OCI-LY3 (cell line): ENCODE measurements at regions not wholly inside any gene's neighbourhood (a gene's known extent, or its start where the extent isn't known, plus 50 kb on each side); places are given as distances from the start of the nearest gene placed in this dataset.

ENCODE experiments used
- H2AFZ ChIP-seq: fragments of 200-600, 300-600 bp; shearing (Covaris generic); 2 replicates; pipeline ENCODE4 v1.6.0; 2014; ENCODE audit warnings: antibody characterized with exemption, low read depth, low read length
- H3K27ac ChIP-seq: fragments of 200-600, 300-600 bp; sonication (generic); 2 replicates; pipeline ENCODE4 v1.5.1; 2014; ENCODE audit warnings: mild to moderate bottlenecking, low read length, moderate library complexity, mixed read lengths
- H3K27me3 ChIP-seq: fragments of 200-600, 300-600 bp; sonication (generic); 2 replicates; pipeline ENCODE4 v1.6.1; 2014; ENCODE audit warnings: low read depth, low read length, mixed read lengths
- H3K36me3 ChIP-seq: fragments of 200-600, 300-600 bp; sonication (generic); replicated peaks from 2 replicates; pipeline ENCODE3; 2014; ENCODE audit warnings: low read depth, low read length, mixed read lengths
- H3K4me1 ChIP-seq: fragments of 300-600, 200-600 bp; sonication (generic); 2 replicates; pipeline ENCODE4 v1.6.1; 2014; ENCODE audit warnings: low read length, mixed read lengths
- H3K4me2 ChIP-seq: fragments of 200-600, 300-600 bp; sonication (generic); 2 replicates; pipeline ENCODE4 v1.6.1; 2014; ENCODE audit warnings: low read length, mixed read lengths
- H3K4me3 ChIP-seq: fragments of 300-600, 200-600 bp; sonication (generic); 2 replicates; pipeline ENCODE4 v1.5.1; 2014; ENCODE audit warnings: antibody characterized with exemption, mild to moderate bottlenecking, low read length, moderate library complexity
- H3K79me2 ChIP-seq: fragments of 300-600, 200-600 bp; shearing (Covaris generic); 2 replicates; pipeline ENCODE4 v1.6.1; 2014; ENCODE audit warnings: mild to moderate bottlenecking, low read length, mixed read lengths
- H3K9ac ChIP-seq: fragments of 300-600, 200-600 bp; shearing (Covaris generic); 2 replicates; pipeline ENCODE4 v1.6.0; 2014; ENCODE audit warnings: mild to moderate bottlenecking, low read length, moderate library complexity
- H3K9me3 ChIP-seq: fragments of 200-600, 300-600 bp; shearing (Covaris generic); 2 replicates; pipeline ENCODE4 v1.6.1; 2014; ENCODE audit warnings: low read length, mixed read lengths; ENCODE audit not compliant: insufficient read depth
- H4K20me1 ChIP-seq: fragments of 200-600, 300-600 bp; sonication (generic); 2 replicates; pipeline ENCODE4 v1.6.1; 2016; ENCODE audit warnings: low read length, mixed read lengths; ENCODE audit not compliant: insufficient read depth
- CTCF ChIP-seq: fragments of 200-600, 300-600 bp; sonication (generic); IDR thresholded peaks from 2 replicates; pipeline ENCODE4 v1.5.1; 2014; ENCODE audit warnings: antibody characterized with exemption, low read length, low read depth
- EZH2phosphoT487 ChIP-seq: fragments of 200-600 bp; shearing (Covaris generic); IDR thresholded peaks from 2 replicates; pipeline ENCODE4 v1.6.1; 2018; ENCODE audit warnings: antibody characterized with exemption, mixed run types, low read depth

- H3K4me2 ChIP-seq = no peak overlapping the region
- no peaks in the 10 kb centered on the region for H3K9me3 ChIP-seq
- H3K4me3 ChIP-seq = no peak overlapping the region
- H4K20me1 ChIP-seq = no peaks in the 10 kb centered on the region
- H3K27me3 ChIP-seq = no peaks in the 10 kb centered on the region
- H3K36me3 ChIP-seq = no peaks in the 10 kb centered on the region
- H2AFZ ChIP-seq = no peak overlapping the region
- TF ChIP-seq EZH2phosphoT487 (no peak), CTCF (no peak)
- H3K9ac ChIP-seq = no peak overlapping the region
- no peaks in the 10 kb centered on the region for H3K4me1 ChIP-seq
- no peak overlapping the region for H3K27ac ChIP-seq
- no peaks in the 10 kb centered on the region for H3K79me2 ChIP-seq
These were observed 946.7 kb downstream of the ZPLD1 start for GRCh38 chr3:103381296-103382079.

- no peaks in the 10 kb centered on the region for H3K4me1 ChIP-seq
- H3K9me3 ChIP-seq = no peaks in the 10 kb centered on the region
- no peak overlapping the region for H2AFZ ChIP-seq
- no peak overlapping the region for H3K27ac ChIP-seq
- H3K36me3 ChIP-seq = no peaks in the 10 kb centered on the region
- H4K20me1 ChIP-seq = no peaks in the 10 kb centered on the region
- H3K4me3 ChIP-seq = no peak overlapping the region
- H3K27me3 ChIP-seq = no peaks in the 10 kb centered on the region
- no peak overlapping the region for H3K9ac ChIP-seq
- H3K4me2 ChIP-seq = no peak overlapping the region
- H3K79me2 ChIP-seq = no peaks in the 10 kb centered on the region
- no peak for TF ChIP-seq EZH2phosphoT487
- TF ChIP-seq CTCF = no peak
These were observed 951.3 kb downstream of the ZPLD1 start for GRCh38 chr3:103385961-103386656.

- Histone ChIP-seq H3K27me3 (no peaks in the 10 kb centered on the region), H3K4me3 (no peak overlapping the region), H3K9me3 (no peaks in the 10 kb centered on the region), H2AFZ (no peak overlapping the region; the same call in 1 of the 2 replicates), H4K20me1 (no peaks in the 10 kb centered on the region), H3K36me3 (no peaks in the 10 kb centered on the region), H3K79me2 (no peaks in the 10 kb centered on the region), H3K4me1 (no peaks in the 10 kb centered on the region), H3K27ac (no peak overlapping the region), H3K9ac (no peak overlapping the region), H3K4me2 (no peak overlapping the region)
- no peak for TF ChIP-seq EZH2phosphoT487
These were observed 953.4 kb downstream of the ZPLD1 start for GRCh38 chr3:103388214-103388613.

GRCh38 chr3:103389356-103389755, 954.5 kb downstream of the ZPLD1 start:
- Histone ChIP-seq H3K27ac (no peak overlapping the region), H3K79me2 (no peaks in the 10 kb centered on the region), H3K36me3 (no peaks in the 10 kb centered on the region), H4K20me1 (no peaks in the 10 kb centered on the region), H3K9me3 (no peaks in the 10 kb centered on the region), H3K4me3 (no peak overlapping the region), H3K4me2 (no peak overlapping the region), H2AFZ (no peak overlapping the region), H3K4me1 (no peaks in the 10 kb centered on the region), H3K9ac (no peak overlapping the region), H3K27me3 (no peaks in the 10 kb centered on the region)
- TF ChIP-seq CTCF (no peak), EZH2phosphoT487 (no peak)
